IPS-NIHi7 (cell line): ENCODE measurements at regions not wholly inside any gene's neighbourhood (a gene's known extent, or its start where the extent isn't known, plus 50 kb on each side); places are given as distances from the start of the nearest gene placed in this dataset.

Experiments
- DNase-seq: peaks from one replicate; pipeline ENCODE4 v3.0.0; 2012; ENCODE audit warnings: mixed read lengths; ENCODE audit errors: extremely low spot score

GRCh38 chr18:39834636-39835035 lies 2120.4 kb upstream of the PIK3C3 start:
- no peak for DNase-seq

DNA sequence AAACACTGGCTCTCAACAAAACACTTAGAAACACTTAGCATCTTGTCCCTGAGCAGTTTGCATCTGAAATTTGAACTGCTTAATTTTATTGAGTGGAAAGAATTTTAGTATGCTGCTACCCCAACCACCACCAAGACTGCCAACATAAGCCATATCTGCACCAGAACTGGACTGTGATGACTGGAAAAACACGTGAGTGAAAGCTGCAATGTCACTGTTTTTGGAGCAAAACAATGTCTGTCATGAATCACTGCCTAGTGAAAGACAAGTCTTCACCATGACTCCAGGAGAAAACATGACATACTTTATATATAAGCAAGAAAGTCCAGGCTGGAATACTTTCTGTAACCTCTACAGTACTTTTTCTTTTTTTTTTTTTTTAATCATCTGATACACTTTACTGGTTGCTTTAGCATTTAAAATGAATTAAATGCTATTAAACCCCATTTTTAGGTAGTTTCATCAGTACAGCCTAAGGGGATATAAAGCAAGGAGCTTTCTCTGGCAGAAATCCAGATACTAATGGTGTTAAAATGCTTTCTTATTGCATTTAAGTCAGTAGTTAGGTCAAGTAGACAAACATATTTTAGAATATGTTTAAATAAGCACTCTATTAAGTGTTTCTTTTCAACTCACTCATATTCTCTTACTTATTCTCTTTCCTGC lies 2129.4 kb upstream of the PIK3C3 start:
- DNase-seq: no peak

DNA sequence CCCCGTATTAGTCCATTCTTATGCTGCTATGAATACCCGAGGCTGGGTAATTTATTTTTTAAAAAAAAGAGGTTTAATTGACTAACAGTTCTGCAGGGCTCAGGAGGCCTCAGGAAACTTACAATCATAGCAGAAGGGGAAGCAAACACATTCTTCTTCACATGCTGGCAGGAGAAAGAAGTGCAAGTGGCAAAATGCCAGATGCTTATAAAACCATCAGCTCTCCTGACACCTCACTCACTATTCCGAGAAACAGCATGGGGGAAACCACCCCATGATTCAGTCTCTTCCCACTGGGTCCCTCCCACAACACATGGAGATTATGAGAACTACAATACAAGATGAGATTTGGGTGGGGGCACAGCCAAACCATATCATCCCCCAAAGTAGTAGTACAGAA lies 2148.5 kb upstream of the PIK3C3 start:
- no peak for DNase-seq

- no peak for DNase-seq
Observed at GRCh38 chr18:39805218-39805617, 2149.8 kb upstream of the PIK3C3 start.

DNA sequence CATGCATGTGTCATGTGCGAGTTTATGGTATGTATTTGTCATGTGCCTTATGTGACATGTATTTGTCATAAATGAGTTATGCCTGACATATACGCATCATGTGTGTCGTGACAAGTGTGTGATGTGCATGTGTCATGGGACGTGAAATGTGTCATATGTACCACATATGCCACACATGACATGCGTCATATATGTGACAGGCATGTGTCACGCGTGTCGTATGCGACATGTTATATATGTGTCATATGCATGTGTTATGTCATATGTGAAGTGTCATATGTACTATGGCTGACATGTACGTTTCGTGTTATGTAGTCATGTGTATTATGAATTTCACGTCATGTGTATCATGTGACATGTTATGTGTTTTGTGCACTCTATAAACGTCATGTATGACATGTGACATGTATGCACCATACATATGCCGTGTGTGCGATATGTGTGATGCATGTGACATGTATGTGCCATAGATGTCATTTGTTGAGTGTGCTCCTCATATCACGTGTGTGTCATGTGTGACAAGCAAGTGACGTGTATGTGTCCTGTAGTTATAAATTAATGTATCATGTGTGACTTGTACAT lies 2152.3 kb upstream of the PIK3C3 start:
- no peak for DNase-seq

DNA sequence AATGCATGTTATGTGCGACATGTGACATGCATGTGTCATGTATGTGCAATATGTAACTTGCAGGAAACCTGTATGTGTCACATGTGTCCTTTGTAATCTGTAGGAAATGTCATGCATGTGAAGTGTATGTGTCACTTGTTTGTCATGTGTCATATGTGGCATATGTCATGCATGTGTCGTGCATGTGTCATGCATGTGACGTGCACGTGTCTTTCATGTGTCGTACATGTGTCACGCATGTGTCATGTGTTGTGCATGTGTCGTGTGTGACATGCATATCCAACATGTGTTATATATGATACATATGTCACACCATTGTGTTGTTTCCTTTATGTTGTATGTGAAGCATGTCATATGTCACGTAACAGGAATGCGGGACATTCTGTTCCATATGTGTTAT lies 2153.2 kb upstream of the PIK3C3 start:
- no peak for DNase-seq

GRCh38 chr18:39801010-39801409 lies 2154.0 kb upstream of the PIK3C3 start:
- no peak for DNase-seq

GRCh38 chr18:39799006-39799405 lies 2156.0 kb upstream of the PIK3C3 start:
- no peak for DNase-seq

GRCh38 chr18:39796393-39796792 lies 2158.6 kb upstream of the PIK3C3 start:
- DNase-seq: no peak

DNA sequence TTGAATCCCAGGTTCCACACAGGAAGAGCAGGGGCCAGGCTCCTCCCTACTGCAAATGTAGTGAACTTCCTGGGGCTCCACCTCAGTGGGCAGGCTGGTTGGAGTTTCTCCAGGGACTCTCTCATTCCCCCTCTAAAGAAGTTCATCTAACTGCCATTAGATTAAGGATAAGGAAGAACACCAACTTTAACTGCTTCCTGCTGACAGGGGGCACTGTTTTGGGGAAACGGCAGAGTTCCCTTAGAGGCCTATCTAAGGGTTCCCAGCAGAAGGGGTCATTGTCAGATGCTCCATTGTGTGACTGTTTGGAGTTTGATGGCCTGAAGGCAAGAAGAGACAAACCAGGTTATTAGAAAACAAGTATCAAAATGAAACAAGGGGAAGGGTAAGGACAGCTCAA lies 2159.7 kb upstream of the PIK3C3 start:
- no peak for DNase-seq

DNA sequence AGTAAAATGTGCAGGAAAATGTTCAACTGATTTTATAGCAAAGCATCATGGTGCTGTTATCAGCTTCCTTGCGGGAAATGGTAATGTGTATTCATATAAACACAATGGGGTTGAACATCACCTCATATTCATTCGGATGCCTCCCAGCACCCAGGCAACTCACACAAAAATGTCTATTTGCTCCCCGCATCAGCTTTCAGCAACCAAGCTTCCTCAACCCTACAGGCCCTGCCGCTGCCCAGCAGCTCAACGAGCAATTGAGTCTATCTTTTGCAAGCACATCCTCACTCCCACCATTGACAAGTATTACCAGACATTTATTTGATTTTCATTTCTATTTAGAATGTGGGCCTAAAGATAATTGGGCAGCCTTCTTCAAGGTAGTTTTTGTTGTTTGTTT lies 2161.4 kb upstream of the PIK3C3 start:
- no peak for DNase-seq

GRCh38 chr18:39788383-39788782 lies 2166.7 kb upstream of the PIK3C3 start:
- no peak for DNase-seq

DNA sequence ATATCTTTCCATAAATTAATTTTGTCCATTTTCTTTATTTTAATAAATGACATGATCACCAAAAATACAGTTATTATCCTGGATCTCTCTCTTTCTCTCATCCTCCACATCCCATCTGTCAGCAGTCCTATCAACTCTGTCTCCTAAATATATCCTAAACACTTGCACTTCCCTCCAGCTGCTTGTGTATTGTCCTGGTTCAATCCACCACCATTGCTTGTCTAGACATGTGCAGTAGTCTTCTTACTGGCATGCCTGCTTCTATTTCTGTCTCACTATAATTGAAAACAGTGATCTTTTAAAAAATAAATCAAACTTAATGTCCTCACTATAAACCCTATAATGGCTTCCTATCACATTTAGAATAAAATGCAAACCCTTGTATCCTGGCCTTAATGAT lies 2168.6 kb upstream of the PIK3C3 start:
- DNase-seq: no peak

DNA sequence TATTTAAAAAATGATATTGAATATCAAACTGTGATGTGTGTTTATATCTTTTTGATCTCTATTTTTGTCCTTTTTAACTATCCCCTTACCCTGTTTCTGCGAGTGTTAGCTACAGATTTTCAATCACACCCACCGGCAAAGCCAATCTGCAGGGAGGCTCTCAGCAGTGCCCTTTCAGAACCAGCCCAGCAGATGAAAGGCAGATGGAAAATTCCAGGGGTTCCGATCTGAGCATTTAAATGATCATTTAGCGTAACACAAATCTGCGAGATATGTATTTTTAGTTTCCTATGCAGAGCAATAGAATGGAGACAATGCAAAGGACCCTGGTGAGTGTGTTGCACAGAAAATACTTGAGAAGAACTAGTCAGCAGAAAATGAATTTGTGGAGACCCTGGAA lies 2170.5 kb upstream of the PIK3C3 start:
- no peak for DNase-seq

DNA sequence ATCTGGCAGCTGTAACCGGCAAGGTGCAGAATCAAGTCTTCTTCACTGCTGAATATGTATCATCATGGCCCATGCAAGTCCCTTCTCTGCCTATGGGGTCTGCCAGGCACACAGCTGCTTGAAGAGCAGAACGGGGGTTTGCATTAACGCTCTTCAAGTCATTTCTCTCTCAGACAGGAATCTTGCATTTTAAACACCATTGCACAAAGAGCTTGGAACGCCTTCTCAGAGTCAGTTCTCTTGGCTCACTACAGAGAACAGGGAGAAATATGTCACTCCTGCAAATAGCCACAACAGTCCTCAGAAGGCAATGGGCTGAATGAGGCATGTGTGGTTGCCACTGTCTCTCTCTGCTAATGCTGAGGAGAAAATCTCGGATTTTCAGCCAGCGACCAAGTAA lies 2173.5 kb upstream of the PIK3C3 start:
- DNase-seq: no peak

- no peak for DNase-seq
Observed at GRCh38 chr18:39780774-39781173, 2174.3 kb upstream of the PIK3C3 start.

DNA sequence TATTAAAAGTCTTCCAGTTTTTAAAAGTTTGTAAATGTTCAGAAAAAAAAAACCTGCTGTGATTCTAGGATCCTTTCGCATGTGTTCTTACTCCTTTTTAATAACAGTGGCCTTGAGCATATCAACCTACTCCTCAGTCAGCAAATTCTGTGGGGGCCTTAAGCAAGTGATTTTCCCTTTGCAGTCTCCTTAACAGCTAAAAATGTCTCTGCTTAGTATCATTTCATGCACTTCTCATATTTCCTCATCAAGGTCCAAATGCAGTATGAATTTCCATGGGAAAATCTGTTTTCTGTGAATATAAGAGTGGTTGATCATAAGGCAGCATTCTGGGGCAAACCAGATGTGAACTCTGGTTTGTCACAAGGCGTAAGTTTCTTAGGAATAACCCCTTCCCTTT lies 2175.1 kb upstream of the PIK3C3 start:
- DNase-seq: no peak

DNA sequence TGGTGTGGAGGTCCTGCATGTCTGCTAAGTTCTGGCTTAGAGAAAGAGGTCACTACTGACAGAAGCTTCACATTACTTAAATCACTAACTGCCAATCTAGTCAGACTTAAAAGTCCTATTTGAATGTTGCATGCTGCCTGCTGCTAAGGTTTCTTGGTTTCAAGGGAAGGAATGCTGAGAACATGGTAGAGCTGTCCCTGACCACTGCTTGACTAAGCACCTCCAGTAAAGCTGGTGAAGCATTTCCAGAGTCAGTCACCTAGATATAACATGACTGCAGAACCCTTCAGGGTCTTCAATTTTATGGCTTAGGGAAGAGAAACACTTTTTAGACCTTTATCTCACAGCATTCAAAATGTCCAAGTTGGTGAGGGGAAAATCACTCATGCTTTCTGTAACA lies 2178.3 kb upstream of the PIK3C3 start:
- no peak for DNase-seq

- DNase-seq: no peak
Observed at GRCh38 chr18:39774957-39775598, 2180.0 kb upstream of the PIK3C3 start.

- no peak for DNase-seq
Observed at GRCh38 chr18:39773646-39774045, 2181.4 kb upstream of the PIK3C3 start.

DNA sequence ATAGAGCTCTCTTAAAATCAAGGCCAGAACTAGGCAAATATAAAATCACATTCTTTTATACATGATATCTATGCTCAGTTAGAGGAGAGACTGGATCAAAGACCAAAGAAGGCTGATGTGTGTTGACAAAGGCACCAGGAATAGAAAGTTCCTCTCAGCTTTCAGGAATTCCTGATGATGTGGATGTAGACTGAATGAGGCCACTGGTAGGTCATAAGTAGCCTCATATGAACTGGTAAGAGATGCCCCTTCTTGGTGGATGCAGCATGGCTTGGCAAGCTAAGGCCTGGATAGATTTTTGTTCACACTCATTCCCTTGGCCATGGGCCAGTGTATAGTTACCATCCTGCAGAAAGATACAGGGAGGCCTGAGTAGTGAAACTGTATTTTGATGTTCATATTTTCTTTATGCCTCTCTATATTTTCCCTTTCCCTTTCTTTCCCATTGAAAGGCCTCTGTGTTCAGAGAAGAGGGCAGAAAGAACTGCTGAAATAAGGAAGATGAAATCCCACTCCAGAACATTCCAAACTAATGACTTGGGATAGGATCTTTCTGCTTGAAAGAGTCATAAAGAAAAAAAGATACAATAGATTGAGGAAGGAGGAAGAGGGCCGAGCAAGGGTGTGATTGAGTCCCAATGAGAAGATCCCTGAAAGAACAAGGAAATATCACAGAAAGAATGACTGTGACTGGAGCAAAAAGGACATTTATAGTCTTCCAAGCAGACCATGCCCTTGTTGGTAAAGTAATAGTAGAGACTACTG lies 2182.7 kb upstream of the PIK3C3 start:
- DNase-seq: no peak

GRCh38 chr18:39770399-39770798 lies 2184.6 kb upstream of the PIK3C3 start:
- no peak for DNase-seq

- DNase-seq: no peak
Observed at GRCh38 chr18:39764873-39765272, 2190.2 kb upstream of the PIK3C3 start.
